Astrocyte of the cerebellum (primary cell): ENCODE measurements at regions not wholly inside any gene's neighbourhood (a gene's known extent, or its start where the extent isn't known, plus 50 kb on each side); places are given as distances from the start of the nearest gene placed in this dataset.
A peak's percentile ranks its signal among the peaks of the same experiment; 100 is the strongest.
"Not testable (repeated sequence)": the region's sequence is repeated elsewhere in the genome, so short reads cannot be mapped to it uniquely, and the experiment has no call there.

ENCODE experiments used
- DNase-seq: peaks from one replicate; pipeline ENCODE4 v3.0.0-alpha.2; 2011; ENCODE audit warnings: low read depth
- H3K4me3 ChIP-seq: 2 replicates; pipeline ENCODE4 v1.5.1; 2011; ENCODE audit warnings: mild to moderate bottlenecking, low read depth, low read length, moderate library complexity
- CTCF ChIP-seq: IDR thresholded peaks from 2 replicates; pipeline ENCODE4 v1.5.1; 2012; ENCODE audit warnings: low read length, low read depth, moderate library complexity, mild to moderate bottlenecking; ENCODE audit errors: missing control alignments
- in situ Hi-C: cut with HindIII; loops from 2 replicates; pipeline ENCODE4 v1.10.0; 2017; ENCODE audit warnings: low sequenced_read_pairs

- in situ Hi-C loops: no loop called here
- DNase-seq: no peak
- TF ChIP-seq CTCF: no peak
- no peak overlapping the region for H3K4me3 ChIP-seq
Measured at GRCh38 chr14:39505812-39506211, 73.6 kb upstream of the FBXO33 start.

- H3K4me3 ChIP-seq: no peak overlapping the region
- DNase-seq: no peak
- TF ChIP-seq CTCF: no peak
- in situ Hi-C loops: no loop called here
Measured at GRCh38 chr14:39500253-39500652, 68.0 kb upstream of the FBXO33 start.

GRCh38 chr14:39499514-39499913 is 67.3 kb upstream of the FBXO33 start:
- no peak overlapping the region for H3K4me3 ChIP-seq
- in situ Hi-C loops: no loop called here
- no peak for DNase-seq
- no peak for TF ChIP-seq CTCF

GRCh38 chr14:39497677-39498076 is 65.4 kb upstream of the FBXO33 start:
- DNase-seq, in situ Hi-C loops, H3K4me3 ChIP-seq: not testable (repeated sequence)

GRCh38 chr14:39492267-39492666 is 60.0 kb upstream of the FBXO33 start:
- no peak for TF ChIP-seq CTCF

GRCh38 chr14:39491134-39491571 is 58.9 kb upstream of the FBXO33 start:
- peak; percentile 29 for DNase-seq
- in situ Hi-C loops: no loop called here

More at GRCh38 chr14:39492267-39492666, 60.0 kb upstream of the FBXO33 start:
- no peak overlapping the region for H3K4me3 ChIP-seq
- in situ Hi-C loops: no loop called here
- DNase-seq: peak; percentile 73

GRCh38 chr14:39488600-39488999 is 56.4 kb upstream of the FBXO33 start:
- no peak overlapping the region for H3K4me3 ChIP-seq
- TF ChIP-seq CTCF: no peak
- in situ Hi-C loops: no loop called here
- DNase-seq: no peak

More at GRCh38 chr14:39491134-39491571, 58.9 kb upstream of the FBXO33 start:
- no peak for TF ChIP-seq CTCF
- H3K4me3 ChIP-seq: no peak overlapping the region
